ENCODE measurements at regions not wholly inside any gene's neighbourhood (a gene's known extent, or its start where the extent isn't known, plus 50 kb on each side); places are given as distances from the start of the nearest gene placed in this dataset.

GRCh38 chr13:99067159-99067985, 89.5 kb upstream of the DOCK9 start:
- Mint-ChIP-seq H3K27ac (peak overlapping the region; percentile 10), H3K4me3 (no peak overlapping the region), H3K9me3 (no peaks in the 10 kb centered on the region), H3K4me1 (peaks cover 59% of the 10 kb centered on the region), H3K36me3 (ENCODE audit: low read depth) (peaks cover 65% of the 10 kb centered on the region), H3K27me3 (no peaks in the 10 kb centered on the region)
- POLR2A ChIA-PET = interaction anchor here (1.1 to 4.4 kb wide), 8 partner anchors 8 to 133 kb away, joined by 3 to 35 read pairs (median 8); partner anchors contain the start of gene UBAC2
- CTCF ChIA-PET = interaction anchor here (1.1 to 4.3 kb wide), 6 partner anchors 8 to 539 kb away, joined by 3 to 15 read pairs (median 4); no protein-coding TSS in a partner anchor
- DNase-seq = no peak

DNA sequence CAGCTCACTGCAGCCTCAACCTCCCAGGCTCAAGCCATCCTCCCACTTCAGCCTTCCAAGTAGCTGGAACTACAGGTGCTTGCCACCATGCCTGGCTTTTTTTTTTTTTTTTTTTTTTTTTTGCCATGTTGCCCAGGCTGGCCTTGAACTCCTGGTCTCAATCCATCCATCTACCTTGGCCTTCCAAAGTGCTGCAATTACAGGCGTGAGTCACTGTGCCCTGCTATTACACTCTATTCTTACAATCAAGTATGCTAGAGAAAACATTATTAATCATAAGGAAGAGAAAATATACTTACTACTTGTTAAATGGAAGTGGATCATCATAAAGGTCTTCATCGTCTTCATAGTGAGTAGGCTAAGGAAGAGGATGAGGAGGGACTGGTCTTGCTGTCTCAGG, 93.3 kb upstream of the DOCK9 start:
- no peak overlapping the region for H3K27ac Mint-ChIP-seq
- no peak overlapping the region for H3K4me3 Mint-ChIP-seq
- POLR2A ChIA-PET = no interaction called here
- H3K36me3 Mint-ChIP-seq (ENCODE audit: low read depth) = peaks cover 70% of the 10 kb centered on the region
- CTCF ChIA-PET = interaction anchor here (0.6 to 1.2 kb wide), 2 partner anchors 17 to 202 kb away, joined by 3 read pairs; no protein-coding TSS in a partner anchor
- H3K4me1 Mint-ChIP-seq = peaks cover 57% of the 10 kb centered on the region
- H3K27me3 Mint-ChIP-seq = no peaks in the 10 kb centered on the region
- peaks cover 18% of the 10 kb centered on the region for H3K9me3 Mint-ChIP-seq
- no peak for DNase-seq

- DNase-seq = no peak
- peaks cover 58% of the 10 kb centered on the region for H3K4me1 Mint-ChIP-seq
- ChIA-PET POLR2A (no interaction called here), CTCF (no interaction called here)
- H3K4me3 Mint-ChIP-seq = no peak overlapping the region
- no peaks in the 10 kb centered on the region for H3K27me3 Mint-ChIP-seq
- H3K9me3 Mint-ChIP-seq = peaks cover 18% of the 10 kb centered on the region
- H3K36me3 Mint-ChIP-seq (ENCODE audit: low read depth) = peaks cover 74% of the 10 kb centered on the region
- no peak overlapping the region for H3K27ac Mint-ChIP-seq
Observed at GRCh38 chr13:99071666-99072065, 93.8 kb upstream of the DOCK9 start.

DNA sequence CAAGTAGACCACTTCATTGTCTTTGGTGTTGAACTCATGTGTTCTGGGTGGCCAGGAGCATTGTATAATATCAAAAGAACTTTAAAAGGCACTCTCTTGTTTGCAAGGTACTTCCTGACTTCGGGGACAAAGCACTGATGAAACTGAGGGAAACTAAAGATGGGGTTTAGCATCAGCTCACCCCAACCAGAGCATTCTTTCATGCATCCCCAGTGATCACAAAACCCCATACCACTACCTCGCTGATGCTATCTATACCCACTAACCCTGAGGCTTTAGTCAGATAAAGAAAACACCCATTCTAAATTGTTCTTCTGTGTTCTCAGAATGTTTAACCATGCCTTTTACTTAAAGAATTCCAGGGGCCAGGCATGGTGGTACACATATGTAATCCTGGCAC, 94.5 kb upstream of the DOCK9 start:
- DNase-seq = no peak
- Mint-ChIP-seq H3K4me3 (no peak overlapping the region), H3K4me1 (peaks cover 57% of the 10 kb centered on the region), H3K9me3 (peaks cover 18% of the 10 kb centered on the region), H3K27me3 (no peaks in the 10 kb centered on the region), H3K27ac (peak overlapping the region; percentile 27), H3K36me3 (ENCODE audit: low read depth) (peaks cover 75% of the 10 kb centered on the region)
- CTCF ChIA-PET = no interaction called here
- POLR2A ChIA-PET = interaction anchor here (1.4 kb wide), 1 partner anchor 26 kb away, joined by 6 read pairs; no protein-coding TSS in a partner anchor

GRCh38 chr13:99072941-99073340, 95.1 kb upstream of the DOCK9 start:
- CTCF ChIA-PET = interaction anchor here (1.3 kb wide), 1 partner anchor 203 kb away, joined by 3 read pairs; no protein-coding TSS in a partner anchor
- Mint-ChIP-seq H3K27me3 (no peaks in the 10 kb centered on the region), H3K27ac (peak overlapping the region; percentile 27), H3K36me3 (ENCODE audit: low read depth) (peaks cover 75% of the 10 kb centered on the region), H3K9me3 (peaks cover 18% of the 10 kb centered on the region), H3K4me1 (peaks cover 59% of the 10 kb centered on the region), H3K4me3 (no peak overlapping the region)
- POLR2A ChIA-PET = interaction anchor here (1.4 kb wide), 1 partner anchor 27 kb away, joined by 6 read pairs; no protein-coding TSS in a partner anchor
- DNase-seq = no peak

- Mint-ChIP-seq H3K9me3 (peaks cover 18% of the 10 kb centered on the region), H3K4me3 (no peak overlapping the region), H3K27me3 (no peaks in the 10 kb centered on the region), H3K27ac (no peak overlapping the region), H3K36me3 (ENCODE audit: low read depth) (peaks cover 74% of the 10 kb centered on the region), H3K4me1 (peaks cover 64% of the 10 kb centered on the region)
- no peak for DNase-seq
- ChIA-PET POLR2A (interaction anchor here (0.6 to 2.7 kb wide), 6 partner anchors 9 to 125 kb away, joined by 3 to 18 read pairs (median 4); no protein-coding TSS in a partner anchor), CTCF (interaction anchor here (0.8 to 1.9 kb wide), 3 partner anchors 9 to 205 kb away, joined by 3 to 8 read pairs (median 3); no protein-coding TSS in a partner anchor)
Observed at GRCh38 chr13:99074693-99075092, 96.8 kb upstream of the DOCK9 start.

DNA sequence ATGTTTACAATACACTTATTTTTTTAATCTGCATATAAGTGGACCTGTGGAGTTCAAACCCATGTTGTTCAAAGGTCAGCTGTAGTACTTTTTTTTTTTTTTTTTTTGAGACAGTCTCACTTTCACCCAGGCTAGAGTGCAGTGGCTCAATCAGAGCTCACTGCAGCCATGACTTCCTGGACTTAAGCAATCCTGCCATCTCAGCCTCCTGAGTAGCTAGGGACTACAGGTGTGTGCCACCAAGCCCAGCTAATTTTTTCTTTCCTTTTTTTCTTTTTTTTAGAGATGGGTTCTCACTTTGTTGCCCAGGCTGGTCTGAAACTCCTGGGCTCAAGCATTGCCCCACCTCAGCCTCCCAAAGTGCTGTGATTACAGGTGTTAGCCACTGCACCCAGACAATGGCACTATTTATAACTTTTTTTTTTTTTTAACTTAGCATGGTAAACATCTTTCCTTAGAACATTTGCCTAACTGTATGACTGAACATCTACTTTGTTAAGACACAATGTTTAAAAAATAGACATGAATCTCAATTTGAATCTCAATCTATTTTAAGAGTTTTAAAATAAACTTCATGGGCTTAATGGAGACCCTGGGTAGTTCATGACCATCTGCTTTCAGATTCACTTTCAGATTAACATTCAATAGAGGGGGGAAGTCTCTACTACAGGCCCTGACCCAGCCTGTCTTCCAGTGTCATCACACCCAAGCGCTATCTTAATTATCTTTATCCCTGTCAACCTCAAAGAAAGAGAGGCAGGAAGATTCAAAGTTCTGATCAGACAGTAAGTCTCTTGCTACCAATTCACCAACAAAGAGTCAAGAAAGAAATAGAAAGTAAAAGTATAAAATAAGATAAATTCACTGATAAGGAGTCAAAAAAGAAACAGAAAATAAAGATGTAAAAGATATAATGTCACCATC, 97.7 kb upstream of the DOCK9 start:
- Mint-ChIP-seq H3K27ac (peak overlapping the region; percentile 82), H3K9me3 (peaks cover 18% of the 10 kb centered on the region), H3K4me1 (peaks cover 65% of the 10 kb centered on the region), H3K4me3 (peak overlapping the region; percentile 15), H3K27me3 (no peaks in the 10 kb centered on the region), H3K36me3 (ENCODE audit: low read depth) (peaks cover 70% of the 10 kb centered on the region)
- POLR2A ChIA-PET = interaction anchor here (0.6 to 2.7 kb wide), 4 partner anchors 10 to 124 kb away, joined by 3 to 18 read pairs (median 8); no protein-coding TSS in a partner anchor
- DNase-seq = no peak
- CTCF ChIA-PET = interaction anchor here (0.8 to 1.9 kb wide), 3 partner anchors 10 to 206 kb away, joined by 3 to 8 read pairs (median 3); no protein-coding TSS in a partner anchor

- H3K4me1 Mint-ChIP-seq = peaks cover 53% of the 10 kb centered on the region
- H3K27me3 Mint-ChIP-seq = no peaks in the 10 kb centered on the region
- no peak overlapping the region for H3K27ac Mint-ChIP-seq
- ChIA-PET POLR2A (interaction anchor here (1.3 to 2.1 kb wide), 2 partner anchors 9 to 31 kb away, joined by 3 to 6 read pairs; no protein-coding TSS in a partner anchor), CTCF (no interaction called here)
- no peak overlapping the region for H3K4me3 Mint-ChIP-seq
- peaks cover 51% of the 10 kb centered on the region for H3K36me3 Mint-ChIP-seq (ENCODE audit: low read depth)
- H3K9me3 Mint-ChIP-seq = peaks cover 14% of the 10 kb centered on the region
- no peak for DNase-seq
Observed at GRCh38 chr13:99078017-99078771, 100.3 kb upstream of the DOCK9 start.

DNA sequence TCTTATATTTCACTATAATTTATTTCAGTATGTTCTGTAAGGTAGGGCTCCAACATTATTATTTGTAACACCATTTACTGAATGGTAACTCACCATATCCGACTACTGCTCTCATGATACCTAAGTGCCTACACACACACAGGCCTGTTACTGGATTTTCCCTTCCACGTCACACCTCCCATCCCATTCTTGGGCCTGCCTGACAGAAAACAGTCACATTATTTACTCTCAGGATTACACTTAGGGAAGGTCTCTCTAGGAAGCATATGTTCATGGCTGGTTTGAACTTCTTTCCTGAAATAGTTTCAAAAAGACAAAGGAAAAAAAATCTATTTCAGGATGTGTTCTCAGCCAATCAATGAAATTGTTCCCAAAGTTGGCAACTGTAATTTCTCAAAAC, 102.3 kb upstream of the DOCK9 start:
- CTCF ChIA-PET = interaction anchor here (0.6 kb wide), 1 partner anchor 39 kb away, joined by 3 read pairs; no protein-coding TSS in a partner anchor
- peaks cover 34% of the 10 kb centered on the region for H3K36me3 Mint-ChIP-seq (ENCODE audit: low read depth)
- H3K27me3 Mint-ChIP-seq = no peaks in the 10 kb centered on the region

GRCh38 chr13:99083981-99084380, 106.1 kb upstream of the DOCK9 start:
- ChIA-PET POLR2A (interaction anchor here (2.3 kb wide), 1 partner anchor 32 kb away, joined by 7 read pairs; no protein-coding TSS in a partner anchor), CTCF (interaction anchor here (2.4 kb wide), 1 partner anchor 55 kb away, joined by 10 read pairs; no protein-coding TSS in a partner anchor)
- H3K4me1 Mint-ChIP-seq = peaks cover 38% of the 10 kb centered on the region
- no peaks in the 10 kb centered on the region for H3K27me3 Mint-ChIP-seq
- no peak for DNase-seq
- peak overlapping the region; percentile 76 for H3K4me3 Mint-ChIP-seq
- H3K36me3 Mint-ChIP-seq (ENCODE audit: low read depth) = peaks cover 11% of the 10 kb centered on the region
- no peaks in the 10 kb centered on the region for H3K9me3 Mint-ChIP-seq
- peak overlapping the region; percentile 61 for H3K27ac Mint-ChIP-seq

More for the DNA sequence above, 102.3 kb upstream of the DOCK9 start:
- no peaks in the 10 kb centered on the region for H3K9me3 Mint-ChIP-seq
- POLR2A ChIA-PET = no interaction called here
- peaks cover 59% of the 10 kb centered on the region for H3K4me1 Mint-ChIP-seq
- no peak overlapping the region for H3K4me3 Mint-ChIP-seq
- no peak overlapping the region for H3K27ac Mint-ChIP-seq
- DNase-seq = no peak

DNA sequence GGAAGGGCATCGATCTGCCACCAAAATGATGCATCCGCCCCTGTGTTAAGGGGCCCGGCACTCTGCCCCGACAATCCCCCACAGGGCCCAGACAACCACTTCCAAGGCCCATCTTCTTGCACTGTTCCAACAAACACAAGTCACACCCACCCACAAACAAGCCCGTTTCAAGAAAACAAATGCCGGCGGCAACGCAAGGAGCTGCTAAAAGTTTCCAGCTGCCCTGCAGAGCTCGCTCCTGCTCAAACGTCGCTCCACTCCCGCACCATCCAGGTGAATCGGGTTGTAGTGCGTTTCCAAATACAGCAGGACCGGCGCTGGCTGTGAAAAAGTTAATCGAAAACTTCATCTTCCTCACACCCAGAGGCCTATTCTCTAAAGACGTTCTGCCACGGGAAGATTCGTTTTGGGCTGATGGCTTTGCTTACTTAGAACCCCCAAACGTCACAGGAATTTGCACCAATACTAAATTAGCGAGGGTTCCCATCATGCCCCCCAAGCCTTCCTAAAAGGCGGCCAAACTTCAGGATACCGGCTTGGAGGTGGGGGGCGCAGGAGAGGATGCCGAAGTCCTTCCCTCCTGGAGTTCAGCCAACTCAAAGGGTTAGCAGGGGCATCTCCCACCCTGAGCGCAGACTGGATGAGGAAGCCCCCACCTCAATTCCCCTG, 107.4 kb upstream of the DOCK9 start:
- Mint-ChIP-seq H3K4me1 (peaks cover 38% of the 10 kb centered on the region), H3K36me3 (ENCODE audit: low read depth) (peaks cover 11% of the 10 kb centered on the region), H3K4me3 (peak overlapping the region; percentile 76), H3K9me3 (no peaks in the 10 kb centered on the region), H3K27ac (peak overlapping the region; percentile 72), H3K27me3 (no peaks in the 10 kb centered on the region)
- ChIA-PET POLR2A (interaction anchor here (1.1 to 4.7 kb wide), 7 partner anchors 10 to 56 kb away, joined by 4 to 61 read pairs (median 11); no protein-coding TSS in a partner anchor), CTCF (interaction anchor here (1.3 kb wide), 1 partner anchor 216 kb away, joined by 6 read pairs; no protein-coding TSS in a partner anchor)
- DNase-seq = no peak
